Inflammatory macrophage treated with lipopolysaccharide for 4 hours (primary cell): ENCODE measurements at regions not wholly inside any gene's neighbourhood (a gene's known extent, or its start where the extent isn't known, plus 50 kb on each side); places are given as distances from the start of the nearest gene placed in this dataset.

Source experiments
- DNase-seq: peaks from one replicate; pipeline ENCODE4 v3.0.0-alpha.2; 2020

GRCh38 chr1:48052923-48053291 lies 55.7 kb upstream of the TRABD2B start:
- DNase-seq, result no peak

- DNase-seq, result no peak
These were observed 54.4 kb upstream of the TRABD2B start for GRCh38 chr1:48051466-48052126.

GRCh38 chr1:48049823-48050535 lies 52.8 kb upstream of the TRABD2B start:
- no peak for DNase-seq

GRCh38 chr1:48048980-48049379 lies 51.8 kb upstream of the TRABD2B start:
- no peak for DNase-seq

GRCh38 chr1:48048064-48048463 lies 50.9 kb upstream of the TRABD2B start:
- DNase-seq, result no peak

- DNase-seq, result no peak
These were observed 49.9 kb upstream of the TRABD2B start for GRCh38 chr1:48047116-48047515.
